GM12892 (cell line): ENCODE measurements at regions not wholly inside any gene's neighbourhood (a gene's known extent, or its start where the extent isn't known, plus 50 kb on each side); places are given as distances from the start of the nearest gene placed in this dataset.

Experiments
- POLR2A ChIP-seq: IDR thresholded peaks from 2 replicates; pipeline ENCODE4 v1.6.1; 2011; ENCODE audit warnings: low read depth, low read length, control low read depth
- POLR2AphosphoS5 ChIP-seq: IDR thresholded peaks from 2 replicates; pipeline ENCODE4 v1.6.1; 2011; ENCODE audit warnings: low read depth, low read length, control low read depth

- no peak for TF ChIP-seq POLR2A
- TF ChIP-seq POLR2AphosphoS5: no peak
Measured at GRCh38 chr13:50682966-50683365, 160.5 kb downstream of the DLEU7 start.
